ENCODE measurements at regions not wholly inside any gene's neighbourhood (a gene's known extent, or its start where the extent isn't known, plus 50 kb on each side); places are given as distances from the start of the nearest gene placed in this dataset.

DNA sequence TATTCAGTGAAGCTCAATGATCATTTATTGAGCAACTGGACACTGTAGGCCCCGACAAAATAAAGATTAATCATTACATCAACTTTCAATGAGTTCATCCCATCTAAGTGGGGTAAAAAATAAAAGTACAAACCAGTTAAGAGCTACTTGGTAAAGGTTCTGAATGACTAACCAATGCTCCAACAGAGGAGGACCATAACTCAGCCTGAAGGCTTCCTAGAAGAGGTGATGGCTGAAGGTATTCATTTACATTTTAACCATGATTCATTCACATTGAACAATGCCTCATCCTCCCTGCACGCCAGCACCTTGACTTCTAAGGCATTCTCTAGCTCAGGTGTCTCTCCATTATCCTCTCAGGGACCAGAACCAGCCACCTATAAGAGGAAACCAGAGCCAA, 201.4 kb downstream of the ZNF462 start:
- no peak for DNase-seq

DNA sequence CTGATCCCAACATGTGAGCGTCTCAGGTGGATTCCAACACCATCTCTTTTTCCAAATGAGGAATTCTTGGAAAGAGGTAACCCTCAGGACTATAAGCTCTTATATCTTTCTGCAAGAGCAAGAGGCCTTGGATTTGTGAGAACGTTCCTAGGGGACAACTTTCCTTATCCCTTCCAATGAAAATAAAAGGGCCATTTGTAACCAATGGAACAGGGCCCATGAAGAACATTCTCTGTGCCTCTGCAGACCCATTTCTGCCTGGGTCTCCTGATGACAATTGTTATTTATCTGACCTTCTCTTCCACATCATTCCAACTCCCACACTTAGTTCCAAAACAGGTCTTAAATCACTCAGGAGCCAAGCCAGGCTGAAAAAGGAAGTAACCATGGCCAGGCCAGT, 202.6 kb downstream of the ZNF462 start:
- DNase-seq = no peak

GRCh38 chr9:107067739-107068416, 204.9 kb downstream of the ZNF462 start:
- DNase-seq = no peak

- DNase-seq = no peak
Measured at GRCh38 chr9:107068581-107068980, 205.6 kb downstream of the ZNF462 start.

DNA sequence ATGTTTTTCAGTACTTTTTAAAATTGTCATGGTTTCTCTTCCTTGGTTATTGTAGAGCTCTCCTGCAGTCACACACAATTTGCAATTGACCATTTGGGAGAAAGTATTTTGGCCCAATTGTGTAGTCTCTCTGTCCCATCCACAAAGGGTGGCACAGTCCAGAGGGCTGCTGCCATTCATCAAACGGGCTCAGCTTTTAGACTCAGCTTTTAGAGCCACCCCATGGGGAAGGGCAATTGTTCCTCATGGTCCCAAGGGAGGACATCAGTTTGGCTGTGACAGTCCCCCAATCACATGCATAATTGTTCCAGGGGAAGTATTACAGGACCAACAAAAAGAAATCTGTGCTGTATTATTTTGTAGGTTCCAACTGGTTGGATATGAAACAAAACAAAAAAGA, 207.6 kb downstream of the ZNF462 start:
- no peak for DNase-seq

- no peak for DNase-seq
Measured at GRCh38 chr9:107078061-107078460, 205.0 kb upstream of the RAD23B start.

DNA sequence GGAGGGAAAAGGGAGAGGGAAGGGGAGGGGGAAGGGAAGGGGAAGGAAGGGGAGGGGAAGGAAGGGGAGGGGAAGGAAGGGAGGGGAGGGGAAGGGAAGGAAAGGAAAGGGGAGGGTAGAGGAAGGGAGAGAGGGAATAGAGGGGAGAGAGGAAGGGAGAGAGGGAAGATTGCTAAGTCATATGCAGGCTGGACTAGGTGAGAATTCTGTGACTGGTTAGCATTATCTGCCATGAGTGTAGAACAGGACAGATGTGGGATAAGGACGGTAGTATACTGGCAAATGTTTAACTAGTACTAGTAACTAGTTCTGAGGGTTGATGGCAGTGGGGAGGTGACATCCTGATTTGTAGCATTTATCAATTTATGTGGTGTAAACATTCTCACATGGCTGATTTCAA, 203.5 kb upstream of the RAD23B start:
- no peak for DNase-seq

- no peak for DNase-seq
Measured at GRCh38 chr9:107080130-107080529, 202.9 kb upstream of the RAD23B start.

DNA sequence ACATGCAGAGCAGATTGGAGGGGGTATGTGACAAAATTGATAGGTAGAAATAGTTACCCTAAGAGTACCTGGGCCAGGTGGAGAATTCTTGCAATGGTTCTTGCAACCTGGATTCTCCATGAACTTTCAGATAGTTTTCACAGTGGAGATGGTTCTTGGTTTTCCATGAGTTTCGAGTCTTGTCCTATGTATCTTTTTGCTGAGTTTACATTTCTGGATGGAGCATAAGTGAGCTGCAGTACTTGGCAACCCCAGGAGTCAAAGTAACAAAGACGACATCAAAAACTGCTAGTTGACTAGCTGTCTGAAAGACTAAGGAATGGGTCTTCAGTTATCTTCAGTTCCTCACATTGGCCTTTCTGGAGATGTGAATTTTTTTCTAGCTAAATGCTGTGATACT, 196.6 kb upstream of the RAD23B start:
- no peak for DNase-seq

- no peak for DNase-seq
Measured at GRCh38 chr9:107087222-107087621, 195.9 kb upstream of the RAD23B start.

DNA sequence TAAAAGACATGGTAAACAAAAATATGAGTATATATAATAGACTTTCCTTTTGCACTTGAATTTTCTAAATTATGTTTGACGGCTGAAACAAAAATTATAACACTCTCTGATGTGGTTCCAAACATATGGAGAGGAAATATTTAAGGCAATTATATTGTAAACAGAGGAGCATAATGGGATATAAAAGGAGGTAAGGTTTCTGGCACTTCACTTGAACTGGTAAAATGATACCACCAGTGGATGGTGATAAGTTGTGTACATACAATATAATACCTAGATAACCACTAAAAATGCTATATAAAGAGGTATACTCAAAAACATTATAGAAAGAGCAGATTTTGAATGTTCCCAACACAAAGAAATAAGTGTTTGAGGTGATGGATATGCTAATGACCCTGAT, 192.9 kb upstream of the RAD23B start:
- DNase-seq = no peak

DNA sequence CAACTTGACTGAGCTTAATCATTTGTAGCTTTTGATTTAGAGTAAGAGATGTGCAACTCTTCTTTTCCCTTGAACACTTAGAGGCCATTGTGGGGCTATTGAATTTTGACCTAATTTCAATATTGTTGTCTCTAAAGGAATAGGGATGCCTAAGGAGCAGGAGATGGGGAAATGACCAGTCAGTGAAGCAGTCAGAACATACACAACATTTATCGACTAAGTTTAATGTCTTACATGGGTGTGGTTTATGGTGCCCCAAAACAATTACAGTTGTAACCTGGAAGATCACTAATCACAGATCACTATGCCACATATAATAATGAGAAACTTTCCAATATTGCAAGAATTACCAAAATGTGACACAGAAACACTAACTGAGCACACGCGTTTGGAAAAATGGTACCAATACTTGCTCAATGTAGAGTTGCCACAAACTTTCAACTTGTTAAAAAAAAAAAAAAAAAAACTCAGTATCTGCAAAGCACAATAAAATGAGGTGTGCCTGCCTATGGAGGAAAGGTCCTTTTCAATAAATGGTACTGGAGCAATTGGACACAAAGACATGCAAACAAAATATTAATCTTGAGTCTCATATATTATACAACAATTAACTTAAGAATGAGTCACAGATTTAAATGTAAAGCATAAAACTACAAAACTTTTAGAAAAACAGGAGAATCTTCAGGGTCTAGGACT, 189.6 kb upstream of the RAD23B start:
- DNase-seq = no peak

GRCh38 chr9:107094370-107094769, 188.7 kb upstream of the RAD23B start:
- DNase-seq = no peak

DNA sequence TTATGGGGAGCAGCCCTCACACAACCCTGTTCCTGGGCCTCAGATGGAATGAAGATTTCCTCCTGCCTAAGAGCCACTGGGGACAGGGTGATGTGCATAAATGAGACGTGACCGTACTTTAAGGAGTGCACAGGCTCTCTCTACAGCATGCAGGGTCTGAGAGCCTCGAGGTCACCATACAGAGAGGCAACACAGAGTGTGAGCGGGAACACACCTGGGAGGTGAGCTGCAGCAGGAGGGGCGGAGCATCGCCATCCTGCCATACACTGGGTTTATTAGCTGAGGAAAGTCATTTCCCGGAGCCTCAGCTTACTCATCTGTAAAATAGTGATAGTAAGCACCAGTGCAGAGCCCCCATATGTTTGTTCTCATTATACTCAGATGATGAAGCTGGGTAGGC, 182.5 kb upstream of the RAD23B start:
- no peak for DNase-seq

DNA sequence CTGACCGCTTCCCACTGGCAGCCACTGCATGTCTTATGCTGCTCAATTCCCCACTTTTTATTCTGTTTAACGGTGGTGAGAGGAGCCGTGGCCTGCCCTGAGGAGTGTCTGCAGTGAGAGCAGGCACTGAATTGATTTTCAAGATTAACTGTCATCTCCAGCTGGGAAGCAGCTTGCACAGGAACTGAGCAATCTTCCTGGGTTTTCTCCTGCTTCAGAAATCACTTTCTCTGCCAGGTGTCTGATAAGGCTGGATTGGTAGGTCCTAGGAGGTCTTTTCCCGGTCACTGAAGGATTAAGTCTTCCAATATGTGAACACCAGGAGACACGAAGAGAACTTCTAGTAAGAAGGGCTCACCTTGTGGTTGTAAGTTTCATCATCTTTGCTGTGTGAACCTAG, 181.1 kb upstream of the RAD23B start:
- no peak for DNase-seq

DNA sequence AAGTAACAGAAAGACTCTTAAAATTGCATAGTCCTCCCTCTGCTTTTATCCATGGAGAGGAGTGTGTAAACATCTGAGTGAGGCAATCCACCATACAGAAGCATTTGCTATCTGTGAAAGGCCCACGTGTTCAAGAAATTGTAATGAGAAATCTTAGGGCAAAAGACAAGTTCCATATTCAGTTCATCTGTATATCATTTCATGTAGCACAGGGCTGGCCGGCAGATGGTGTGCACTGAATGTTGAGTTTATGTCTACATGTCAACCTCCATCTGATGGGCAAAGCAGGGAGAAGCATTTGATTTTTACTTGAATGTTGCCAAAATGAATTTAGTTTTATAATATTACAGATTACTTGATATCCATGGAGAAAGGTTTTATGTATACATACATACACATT, 179.5 kb upstream of the RAD23B start:
- DNase-seq = no peak

DNA sequence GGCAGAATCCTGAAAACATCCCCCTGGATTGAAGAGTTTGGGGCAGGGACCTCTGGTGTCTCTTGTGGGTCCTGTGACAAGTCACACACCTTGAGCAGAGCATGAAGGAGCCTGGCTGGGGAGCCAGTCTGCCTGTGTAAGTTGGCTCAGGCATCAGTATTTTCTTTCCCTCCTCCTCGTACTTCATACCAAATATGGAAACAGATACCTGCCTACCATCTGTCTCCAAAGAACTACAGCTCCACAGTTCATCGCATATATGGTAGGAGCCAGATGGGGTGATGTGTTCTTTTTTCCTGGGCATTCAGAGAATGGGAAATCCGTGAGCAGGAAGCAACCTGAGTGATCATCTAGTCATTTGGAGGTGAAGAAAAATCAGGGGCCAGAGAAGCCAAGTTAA, 177.3 kb upstream of the RAD23B start:
- DNase-seq = no peak

DNA sequence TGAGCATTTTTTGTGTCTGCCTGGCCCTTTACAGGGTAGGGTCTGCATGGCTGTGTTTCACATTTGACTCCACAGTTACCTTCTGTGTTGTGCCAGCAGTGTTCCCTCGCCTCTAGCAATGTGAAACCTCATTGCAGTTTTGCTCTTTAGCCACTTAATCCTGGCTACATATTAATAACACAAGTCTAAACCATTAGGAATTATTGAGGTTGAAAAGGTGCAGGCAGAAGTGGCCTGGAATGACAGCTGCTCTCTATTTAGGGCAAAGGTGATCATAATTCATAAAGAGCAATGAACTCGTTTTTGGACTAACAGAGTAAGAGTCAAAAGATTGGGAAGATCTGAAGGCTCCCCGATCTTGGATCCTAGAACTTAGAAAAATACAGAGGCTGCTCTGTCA, 176.7 kb upstream of the RAD23B start:
- no peak for DNase-seq

GRCh38 chr9:107108342-107109130, 174.5 kb upstream of the RAD23B start:
- no peak for DNase-seq

DNA sequence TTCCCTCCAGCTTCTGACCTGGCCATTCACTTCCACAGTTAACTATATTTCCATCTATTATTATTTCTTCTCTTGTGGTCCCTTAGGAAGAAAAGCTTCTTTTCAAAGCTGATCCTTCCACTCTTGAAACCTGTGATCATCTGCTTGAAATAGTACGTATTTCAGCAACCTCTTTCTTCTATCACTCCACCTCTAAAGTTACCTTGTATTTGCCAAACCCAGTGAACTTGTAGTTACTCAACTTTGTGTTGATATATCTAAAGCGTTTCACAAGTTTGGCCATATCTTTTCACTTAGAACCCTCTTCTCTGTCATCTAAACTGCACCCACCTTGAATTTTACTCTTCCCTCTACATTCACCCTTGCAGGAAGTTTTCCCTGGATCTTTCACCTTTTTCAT, 173.8 kb upstream of the RAD23B start:
- no peak for DNase-seq

- no peak for DNase-seq
Measured at GRCh38 chr9:107110153-107110552, 172.9 kb upstream of the RAD23B start.

DNA sequence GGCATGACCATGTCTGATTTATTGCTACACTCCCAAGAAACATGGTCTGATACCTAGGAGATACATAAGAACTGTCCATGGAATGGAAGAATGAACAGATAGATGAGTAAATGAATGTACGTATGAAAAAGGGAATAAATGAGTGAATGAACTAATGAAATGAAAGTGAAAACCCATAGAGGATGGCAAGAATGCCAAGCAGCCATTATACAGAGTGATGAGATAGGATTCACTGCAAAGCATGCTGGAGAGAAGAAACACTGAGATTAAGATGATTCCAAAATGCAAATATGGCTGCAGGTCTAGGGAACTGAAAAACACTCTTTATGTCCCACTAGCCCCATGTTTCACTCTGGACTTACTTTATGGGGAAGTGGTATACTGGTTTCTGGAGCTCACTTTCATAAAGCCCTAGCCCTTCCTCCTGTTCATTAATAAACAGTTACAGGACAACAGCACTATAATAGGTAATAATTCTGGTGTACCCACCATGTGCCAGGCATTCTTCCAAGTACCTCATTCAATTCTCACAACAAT, 170.3 kb upstream of the RAD23B start:
- no peak for DNase-seq

GRCh38 chr9:107118863-107119624, 164.0 kb upstream of the RAD23B start:
- DNase-seq = no peak

Data from activated naive CD4-positive, alpha-beta T cell treated with Interleukin-2 at 50 U/mL for 16 hours (primary cell).